ENCODE measurements at regions not wholly inside any gene's neighbourhood (a gene's known extent, or its start where the extent isn't known, plus 50 kb on each side); places are given as distances from the start of the nearest gene placed in this dataset.

- H3K56ac ChIP-seq (ENCODE audit: low read length): no peak overlapping the region
- H3K9ac ChIP-seq (ENCODE audit: low read length): no peak overlapping the region
- H3K27me3 ChIP-seq (ENCODE audit: insufficient read depth, low read length, poor library complexity): no peaks in the 10 kb centered on the region
- H4K5ac ChIP-seq (ENCODE audit: low read length): no peak overlapping the region
- no peak overlapping the region for H3K4ac ChIP-seq (ENCODE audit: low read depth, low read length)
- WGBS (ENCODE audit: extremely low coverage, insufficient coverage, low lambda C conversion rate): no CpG with 5 or more reads among the region's 5 CpGs
- H3K4me2 ChIP-seq (ENCODE audit: low read length): no peak overlapping the region
- H4K8ac ChIP-seq (ENCODE audit: low read depth, low read length): no peak overlapping the region
- H3K4me1 ChIP-seq (ENCODE audit: control insufficient read depth, low read depth, low read length): no peaks in the 10 kb centered on the region
- H3K27ac ChIP-seq (ENCODE audit: low read depth, low read length): no peak overlapping the region
- no peak overlapping the region for H2BK120ac ChIP-seq (ENCODE audit: low read depth, low read length)
- H3K79me2 ChIP-seq (ENCODE audit: control insufficient read depth, insufficient read depth, low read length): no peaks in the 10 kb centered on the region
- no peak overlapping the region for H3K18ac ChIP-seq (ENCODE audit: low read length)
- H3K79me1 ChIP-seq (ENCODE audit: low read length): no peaks in the 10 kb centered on the region
- no peak overlapping the region for H2AK5ac ChIP-seq (ENCODE audit: low read length)
- H2BK5ac ChIP-seq (ENCODE audit: low read length): no peak overlapping the region
- no peaks in the 10 kb centered on the region for H3K36me3 ChIP-seq (ENCODE audit: control insufficient read depth, insufficient read depth, low read length)
- H3K4me3 ChIP-seq (ENCODE audit: low read length): no peak overlapping the region
- DNase-seq: no peak
- H3K23ac ChIP-seq (ENCODE audit: low read length): no peak overlapping the region
- no peak overlapping the region for H2BK15ac ChIP-seq (replicated peaks; ENCODE audit: low read depth)
Measured at GRCh38 chr17:73724341-73724740, 80.1 kb upstream of the SDK2 start.

- Histone ChIP-seq H3K79me2 (ENCODE audit: control insufficient read depth, insufficient read depth, low read length) (no peaks in the 10 kb centered on the region), H2AK5ac (ENCODE audit: low read length) (no peak overlapping the region), H3K27me3 (ENCODE audit: insufficient read depth, low read length, poor library complexity) (no peaks in the 10 kb centered on the region), H2BK15ac (replicated peaks; ENCODE audit: low read depth) (no peak overlapping the region), H3K4ac (ENCODE audit: low read depth, low read length) (no peak overlapping the region), H4K5ac (ENCODE audit: low read length) (no peak overlapping the region), H3K23ac (ENCODE audit: low read length) (no peak overlapping the region), H2BK120ac (ENCODE audit: low read depth, low read length) (no peak overlapping the region), H4K8ac (ENCODE audit: low read depth, low read length) (no peak overlapping the region), H3K79me1 (ENCODE audit: low read length) (no peaks in the 10 kb centered on the region), H3K4me3 (ENCODE audit: low read length) (no peak overlapping the region), H3K56ac (ENCODE audit: low read length) (no peak overlapping the region), H2BK5ac (ENCODE audit: low read length) (no peak overlapping the region), H3K27ac (ENCODE audit: low read depth, low read length) (no peak overlapping the region), H3K4me2 (ENCODE audit: low read length) (no peak overlapping the region), H3K9ac (ENCODE audit: low read length) (no peak overlapping the region), H3K4me1 (ENCODE audit: control insufficient read depth, low read depth, low read length) (no peaks in the 10 kb centered on the region), H3K36me3 (ENCODE audit: control insufficient read depth, insufficient read depth, low read length) (no peaks in the 10 kb centered on the region), H3K18ac (ENCODE audit: low read length) (no peak overlapping the region)
- WGBS (ENCODE audit: extremely low coverage, insufficient coverage, low lambda C conversion rate): no CpG with 5 or more reads among the region's 4 CpGs
- DNase-seq: no peak
Measured at GRCh38 chr17:73724990-73725389, 80.7 kb upstream of the SDK2 start.

GRCh38 chr17:73725794-73726515 is 81.7 kb upstream of the SDK2 start:
- Histone ChIP-seq H4K5ac (ENCODE audit: low read length) (no peak overlapping the region), H3K27me3 (ENCODE audit: insufficient read depth, low read length, poor library complexity) (no peaks in the 10 kb centered on the region), H3K4me1 (ENCODE audit: control insufficient read depth, low read depth, low read length) (no peaks in the 10 kb centered on the region), H3K79me2 (ENCODE audit: control insufficient read depth, insufficient read depth, low read length) (no peaks in the 10 kb centered on the region), H3K23ac (ENCODE audit: low read length) (no peak overlapping the region), H3K4me3 (ENCODE audit: low read length) (no peak overlapping the region), H3K27ac (ENCODE audit: low read depth, low read length) (no peak overlapping the region), H3K79me1 (ENCODE audit: low read length) (no peaks in the 10 kb centered on the region), H3K18ac (ENCODE audit: low read length) (no peak overlapping the region), H3K56ac (ENCODE audit: low read length) (no peak overlapping the region), H2AK5ac (ENCODE audit: low read length) (no peak overlapping the region), H2BK5ac (ENCODE audit: low read length) (no peak overlapping the region), H3K36me3 (ENCODE audit: control insufficient read depth, insufficient read depth, low read length) (no peaks in the 10 kb centered on the region), H3K4ac (ENCODE audit: low read depth, low read length) (no peak overlapping the region), H3K4me2 (ENCODE audit: low read length) (no peak overlapping the region), H4K8ac (ENCODE audit: low read depth, low read length) (no peak overlapping the region), H3K9ac (ENCODE audit: low read length) (no peak overlapping the region), H2BK120ac (ENCODE audit: low read depth, low read length) (no peak overlapping the region), H2BK15ac (replicated peaks; ENCODE audit: low read depth) (no peak overlapping the region)
- WGBS (ENCODE audit: extremely low coverage, insufficient coverage, low lambda C conversion rate): no CpG with 5 or more reads among the region's 12 CpGs
- DNase-seq: no peak

GRCh38 chr17:73727941-73728340 is 83.7 kb upstream of the SDK2 start:
- no peak overlapping the region for H3K4me2 ChIP-seq (ENCODE audit: low read length)
- H3K56ac ChIP-seq (ENCODE audit: low read length): no peak overlapping the region
- H3K9ac ChIP-seq (ENCODE audit: low read length): no peak overlapping the region
- H2BK15ac ChIP-seq (replicated peaks; ENCODE audit: low read depth): no peak overlapping the region
- no peaks in the 10 kb centered on the region for H3K79me2 ChIP-seq (ENCODE audit: control insufficient read depth, insufficient read depth, low read length)
- no peak overlapping the region for H3K27ac ChIP-seq (ENCODE audit: low read depth, low read length)
- no peaks in the 10 kb centered on the region for H3K27me3 ChIP-seq (ENCODE audit: insufficient read depth, low read length, poor library complexity)
- no peak overlapping the region for H3K23ac ChIP-seq (ENCODE audit: low read length)
- no peak overlapping the region for H4K8ac ChIP-seq (ENCODE audit: low read depth, low read length)
- WGBS (ENCODE audit: extremely low coverage, insufficient coverage, low lambda C conversion rate): no CpG with 5 or more reads among the region's 8 CpGs
- H2BK120ac ChIP-seq (ENCODE audit: low read depth, low read length): no peak overlapping the region
- H3K36me3 ChIP-seq (ENCODE audit: control insufficient read depth, insufficient read depth, low read length): no peaks in the 10 kb centered on the region
- no peak overlapping the region for H2AK5ac ChIP-seq (ENCODE audit: low read length)
- no peak overlapping the region for H3K18ac ChIP-seq (ENCODE audit: low read length)
- H3K4ac ChIP-seq (ENCODE audit: low read depth, low read length): no peak overlapping the region
- no peak for DNase-seq
- no peaks in the 10 kb centered on the region for H3K4me1 ChIP-seq (ENCODE audit: control insufficient read depth, low read depth, low read length)
- no peak overlapping the region for H4K5ac ChIP-seq (ENCODE audit: low read length)
- H3K4me3 ChIP-seq (ENCODE audit: low read length): no peak overlapping the region
- H3K79me1 ChIP-seq (ENCODE audit: low read length): no peaks in the 10 kb centered on the region
- no peak overlapping the region for H2BK5ac ChIP-seq (ENCODE audit: low read length)

GRCh38 chr17:73729101-73729500 is 84.9 kb upstream of the SDK2 start:
- Histone ChIP-seq H3K4ac (ENCODE audit: low read depth, low read length) (no peak overlapping the region), H3K56ac (ENCODE audit: low read length) (no peak overlapping the region), H3K27ac (ENCODE audit: low read depth, low read length) (no peak overlapping the region), H3K79me1 (ENCODE audit: low read length) (no peaks in the 10 kb centered on the region), H3K4me2 (ENCODE audit: low read length) (no peak overlapping the region), H3K23ac (ENCODE audit: low read length) (no peak overlapping the region), H3K9ac (ENCODE audit: low read length) (no peak overlapping the region), H3K27me3 (ENCODE audit: insufficient read depth, low read length, poor library complexity) (no peaks in the 10 kb centered on the region), H2AK5ac (ENCODE audit: low read length) (no peak overlapping the region), H4K8ac (ENCODE audit: low read depth, low read length) (no peak overlapping the region), H4K5ac (ENCODE audit: low read length) (no peak overlapping the region), H2BK120ac (ENCODE audit: low read depth, low read length) (no peak overlapping the region), H3K79me2 (ENCODE audit: control insufficient read depth, insufficient read depth, low read length) (no peaks in the 10 kb centered on the region), H2BK15ac (replicated peaks; ENCODE audit: low read depth) (no peak overlapping the region), H3K4me1 (ENCODE audit: control insufficient read depth, low read depth, low read length) (no peaks in the 10 kb centered on the region), H3K36me3 (ENCODE audit: control insufficient read depth, insufficient read depth, low read length) (no peaks in the 10 kb centered on the region), H3K18ac (ENCODE audit: low read length) (no peak overlapping the region), H3K4me3 (ENCODE audit: low read length) (no peak overlapping the region), H2BK5ac (ENCODE audit: low read length) (no peak overlapping the region)
- no peak for DNase-seq
- no CpG with 5 or more reads among the region's 6 CpGs for WGBS (ENCODE audit: extremely low coverage, insufficient coverage, low lambda C conversion rate)

GRCh38 chr17:73731733-73732132 is 87.5 kb upstream of the SDK2 start:
- Histone ChIP-seq H3K27me3 (ENCODE audit: insufficient read depth, low read length, poor library complexity) (no peaks in the 10 kb centered on the region), H2BK120ac (ENCODE audit: low read depth, low read length) (no peak overlapping the region), H3K4me2 (ENCODE audit: low read length) (no peak overlapping the region), H3K79me2 (ENCODE audit: control insufficient read depth, insufficient read depth, low read length) (no peaks in the 10 kb centered on the region), H3K23ac (ENCODE audit: low read length) (no peak overlapping the region), H3K18ac (ENCODE audit: low read length) (no peak overlapping the region), H3K56ac (ENCODE audit: low read length) (no peak overlapping the region), H4K5ac (ENCODE audit: low read length) (no peak overlapping the region), H3K4ac (ENCODE audit: low read depth, low read length) (no peak overlapping the region), H2AK5ac (ENCODE audit: low read length) (no peak overlapping the region), H3K4me1 (ENCODE audit: control insufficient read depth, low read depth, low read length) (no peaks in the 10 kb centered on the region), H2BK15ac (replicated peaks; ENCODE audit: low read depth) (no peak overlapping the region), H3K27ac (ENCODE audit: low read depth, low read length) (no peak overlapping the region), H3K9ac (ENCODE audit: low read length) (no peak overlapping the region), H2BK5ac (ENCODE audit: low read length) (no peak overlapping the region), H3K36me3 (ENCODE audit: control insufficient read depth, insufficient read depth, low read length) (no peaks in the 10 kb centered on the region), H3K4me3 (ENCODE audit: low read length) (no peak overlapping the region), H3K79me1 (ENCODE audit: low read length) (no peaks in the 10 kb centered on the region), H4K8ac (ENCODE audit: low read depth, low read length) (no peak overlapping the region)
- DNase-seq: no peak
- no CpG with 5 or more reads among the region's 10 CpGs for WGBS (ENCODE audit: extremely low coverage, insufficient coverage, low lambda C conversion rate)

All from mesendoderm (in vitro differentiated cells).